T-cell (primary cell): ENCODE measurements at regions not wholly inside any gene's neighbourhood (a gene's known extent, or its start where the extent isn't known, plus 50 kb on each side); places are given as distances from the start of the nearest gene placed in this dataset.
"Not testable (repeated sequence)": the region's sequence is repeated elsewhere in the genome, so short reads cannot be mapped to it uniquely, and the experiment has no call there.

ENCODE experiments used
- ATAC-seq, 4 experiments: fragments of 200-7000 bp in 3 of 4; fragments of 150-1000 bp in 1 of 4; cut with Tn5 transposase; replicated peaks in 1 of 4; 1 replicate in 3 of 4; 2 replicates in 1 of 4; pipeline ENCODE4 v1.10.0; 2021; ENCODE audit warnings: moderate library complexity in 3 of 4, mild to moderate bottlenecking in 2 of 4, moderate number of reproducible peaks in 1 of 4
- CTCF ChIA-PET, 2 donors: fragments of 300-600 bp; sonication (Branson Sonifier 250); formaldehyde crosslinking; loops; one replicate each; lab custom pipeline; 2022; ENCODE audit warnings: antibody characterized with exemption in 2 of 2; lab: Charles Lee
- POLR2A ChIA-PET, 2 donors: fragments of 300-600 bp; sonication (Branson Sonifier 250); formaldehyde crosslinking; loops; one replicate each; lab custom pipeline; 2022; ENCODE audit warnings: antibody characterized with exemption in 2 of 2; lab: Charles Lee
- DNase-seq, 35 experiments: peaks; one replicate each; pipeline versions ENCODE4 v3.0.0 to v3.0.0-alpha.2; 2013 to 2023
- H3K27ac ChIP-seq: one replicate; pipeline ENCODE4 v1.5.1; 2013; ENCODE audit warnings: low read length
- H3K27me3 ChIP-seq, 2 experiments: replicated peaks in 1 of 2; 1 replicate in 1 of 2; 2 replicates in 1 of 2; pipeline versions ENCODE4 v1.6.1 to v1.7.0; 2013; ENCODE audit warnings: low read length in 1 of 2, mixed read lengths in 1 of 2; ENCODE audit not compliant: control insufficient read depth in 2 of 2, insufficient read depth in 2 of 2; ENCODE audit errors: extremely low read depth in 1 of 2
- H3K36me3 ChIP-seq, 2 donors: 1 replicate in 1 of 2; 2 replicates in 1 of 2; pipeline versions ENCODE4 v1.6.1 to v1.7.0; 2013; ENCODE audit warnings: low read length in 1 of 2; ENCODE audit not compliant: control insufficient read depth in 2 of 2, insufficient read depth in 1 of 2; ENCODE audit errors: extremely low read depth in 1 of 2
- H3K4me1 ChIP-seq, 2 experiments: 1 replicate in 1 of 2; 2 replicates in 1 of 2; pipeline versions ENCODE4 v1.6.1 to v1.7.0; 2013; ENCODE audit warnings: low read length in 2 of 2, mixed read lengths in 1 of 2; ENCODE audit not compliant: insufficient read depth in 2 of 2, control insufficient read depth in 1 of 2; ENCODE audit errors: extremely low read depth in 1 of 2
- H3K4me3 ChIP-seq, 2 donors: 1 replicate in 1 of 2; 2 replicates in 1 of 2; pipeline versions ENCODE4 v1.5.1 to v1.7.0; 2013; ENCODE audit warnings: mild to moderate bottlenecking in 2 of 2, low read length in 1 of 2, moderate library complexity in 1 of 2; ENCODE audit not compliant: control insufficient read depth in 1 of 2; ENCODE audit errors: extremely low read depth in 1 of 2
- H3K9me3 ChIP-seq: 2 replicates; pipeline ENCODE4 v1.7.0; 2013
- H3K27ac Mint-ChIP-seq, 2 donors: one replicate each; pipeline ENCODE4 v1.8.0; 2020 to 2021; ENCODE audit warnings: mild to moderate bottlenecking in 2 of 2, mixed read lengths in 2 of 2
- H3K27me3 Mint-ChIP-seq, 2 donors: one replicate each; pipeline ENCODE4 v1.8.0; 2021 to 2022; ENCODE audit warnings: mixed read lengths in 2 of 2
- H3K36me3 Mint-ChIP-seq: one replicate; pipeline ENCODE4 v1.8.0; 2021; ENCODE audit warnings: mixed read lengths
- H3K4me1 Mint-ChIP-seq, 3 donors: one replicate each; pipeline ENCODE4 v1.8.0; 2020 to 2022; ENCODE audit warnings: mixed read lengths in 3 of 3, mild to moderate bottlenecking in 1 of 3
- H3K4me3 Mint-ChIP-seq, 3 donors: one replicate each; pipeline ENCODE4 v1.8.0; 2020 to 2022; ENCODE audit warnings: mild to moderate bottlenecking in 3 of 3, mixed read lengths in 3 of 3, moderate library complexity in 3 of 3
- H3K9me3 Mint-ChIP-seq, 3 donors: one replicate each; pipeline ENCODE4 v1.8.0; 2020 to 2022; ENCODE audit warnings: mixed read lengths in 3 of 3
- WGBS: methylation state at CpG from one replicate; pipeline ENCODE4 v1.1.5; 2013; ENCODE audit warnings: missing lambda C conversion rate; ENCODE audit not compliant: insufficient coverage; 5-methylcytosine and 5-hydroxymethylcytosine counted together

- WGBS = 76% methylated on average over 16 of the region's 25 CpGs
- POLR2A ChIA-PET = not testable (repeated sequence)
- peak in 2 of 35 experiments; percentile 0 to 3 for DNase-seq
These were observed 775.1 kb downstream of the EPHA7 start for GRCh38 chr6:92644104-92644791.

GRCh38 chr6:92635553-92636153 lies 783.7 kb downstream of the EPHA7 start:
- ATAC-seq (no peak), DNase-seq (no peak)
- Histone ChIP-seq H3K9me3 (no peaks in the 10 kb centered on the region), H3K27ac (no peak overlapping the region), H3K4me3 (no peak overlapping the region), H3K36me3 (no peaks in the 10 kb centered on the region), H3K27me3 (no peaks in the 10 kb centered on the region), H3K4me1 (no peaks in the 10 kb centered on the region)
- ChIA-PET CTCF (no interaction called here), POLR2A (no interaction called here)
- 50% methylated on average over 1 of the region's 3 CpGs for WGBS
- Mint-ChIP-seq H3K9me3 (peaks cover 7 to 21% (median 14%) of the 10 kb centered on the region in 3 donors), H3K4me3 (no peak overlapping the region), H3K27ac (no peak overlapping the region), H3K36me3 (no peaks in the 10 kb centered on the region), H3K4me1 (no peaks in the 10 kb centered on the region), H3K27me3 (no peaks in the 10 kb centered on the region)

More at GRCh38 chr6:92644104-92644791, 775.1 kb downstream of the EPHA7 start:
- ATAC-seq, CTCF ChIA-PET, H3K27ac ChIP-seq, H3K9me3 ChIP-seq, H3K4me3 ChIP-seq, H3K4me3 Mint-ChIP-seq, H3K36me3 ChIP-seq, H3K27ac Mint-ChIP-seq, H3K4me1 Mint-ChIP-seq, H3K27me3 Mint-ChIP-seq, H3K27me3 ChIP-seq, H3K4me1 ChIP-seq, H3K36me3 Mint-ChIP-seq: not testable (repeated sequence)
- H3K9me3 Mint-ChIP-seq = peaks cover 4 to 13% (median 7%) of the 10 kb centered on the region in 3 donors

GRCh38 chr6:92634561-92634960 lies 784.8 kb downstream of the EPHA7 start:
- H3K9me3 ChIP-seq = no peaks in the 10 kb centered on the region
- no peak overlapping the region for H3K27ac Mint-ChIP-seq
- no peak for ATAC-seq
- no peaks in the 10 kb centered on the region for H3K4me1 Mint-ChIP-seq
- H3K9me3 Mint-ChIP-seq = peaks cover 7 to 22% (median 11%) of the 10 kb centered on the region in 3 donors
- H3K4me3 Mint-ChIP-seq = no peak overlapping the region
- H3K27me3 Mint-ChIP-seq = no peaks in the 10 kb centered on the region
- H3K27ac ChIP-seq = no peak overlapping the region
- no peaks in the 10 kb centered on the region for H3K36me3 ChIP-seq
- WGBS = no CpG with 5 or more reads among the region's 3 CpGs
- H3K27me3 ChIP-seq = no peaks in the 10 kb centered on the region
- no peak for DNase-seq
- ChIA-PET CTCF (no interaction called here), POLR2A (no interaction called here)
- no peaks in the 10 kb centered on the region for H3K4me1 ChIP-seq
- H3K4me3 ChIP-seq = no peak overlapping the region
- H3K36me3 Mint-ChIP-seq = no peaks in the 10 kb centered on the region

GRCh38 chr6:92623431-92623830 lies 795.9 kb downstream of the EPHA7 start:
- no CpG with 5 or more reads among the region's 2 CpGs for WGBS
- CTCF ChIA-PET = interaction anchor here in 1 of 2 donors (0.6 kb wide), 1 partner anchor 9 kb away, joined by 5 read pairs; no protein-coding TSS in a partner anchor
- Mint-ChIP-seq H3K4me1 (no peaks in the 10 kb centered on the region), H3K9me3 (peaks cover 0 to 9% (median 4%) of the 10 kb centered on the region in 3 donors), H3K27ac (no peak overlapping the region), H3K4me3 (no peak overlapping the region), H3K27me3 (no peaks in the 10 kb centered on the region), H3K36me3 (no peaks in the 10 kb centered on the region)
- Histone ChIP-seq H3K36me3 (no peaks in the 10 kb centered on the region), H3K27me3 (no peaks in the 10 kb centered on the region), H3K27ac (no peak overlapping the region), H3K9me3 (no peaks in the 10 kb centered on the region), H3K4me1 (peaks cover 0 to 2% of the 10 kb centered on the region in 2 experiments), H3K4me3 (no peak overlapping the region)
- DNase-seq (no peak), ATAC-seq (no peak)
- POLR2A ChIA-PET = no interaction called here

GRCh38 chr6:92617721-92618120 lies 801.6 kb downstream of the EPHA7 start:
- Histone ChIP-seq H3K4me3 (no peak overlapping the region), H3K27ac (no peak overlapping the region), H3K4me1 (peaks cover 0 to 2% of the 10 kb centered on the region in 2 experiments), H3K9me3 (no peaks in the 10 kb centered on the region), H3K27me3 (no peaks in the 10 kb centered on the region), H3K36me3 (no peaks in the 10 kb centered on the region)
- DNase-seq (no peak), ATAC-seq (no peak)
- CTCF ChIA-PET = no interaction called here
- Mint-ChIP-seq H3K27ac (no peak overlapping the region), H3K27me3 (no peaks in the 10 kb centered on the region), H3K4me1 (no peaks in the 10 kb centered on the region), H3K4me3 (no peak overlapping the region), H3K9me3 (peaks cover 12 to 25% (median 23%) of the 10 kb centered on the region in 3 donors), H3K36me3 (no peaks in the 10 kb centered on the region)
- POLR2A ChIA-PET = no interaction called here
- WGBS = 12% methylated on average over 2 of the region's 3 CpGs

GRCh38 chr6:92608751-92609150 lies 810.6 kb downstream of the EPHA7 start:
- H3K4me3 ChIP-seq = no peak overlapping the region
- H3K4me3 Mint-ChIP-seq = no peak overlapping the region
- POLR2A ChIA-PET = no interaction called here
- CTCF ChIA-PET = no interaction called here
- H3K27me3 ChIP-seq = no peaks in the 10 kb centered on the region
- H3K9me3 ChIP-seq = no peaks in the 10 kb centered on the region
- peaks cover 22 to 34% (median 24%) of the 10 kb centered on the region in 3 donors for H3K9me3 Mint-ChIP-seq
- no peak overlapping the region for H3K27ac ChIP-seq
- H3K36me3 ChIP-seq = no peaks in the 10 kb centered on the region
- H3K36me3 Mint-ChIP-seq = no peaks in the 10 kb centered on the region
- no CpG with 5 or more reads among the region's 5 CpGs for WGBS
- no peak for DNase-seq
- H3K4me1 Mint-ChIP-seq = no peaks in the 10 kb centered on the region
- no peak overlapping the region for H3K27ac Mint-ChIP-seq
- H3K4me1 ChIP-seq = no peaks in the 10 kb centered on the region
- no peak for ATAC-seq
- H3K27me3 Mint-ChIP-seq = no peaks in the 10 kb centered on the region
